PFSK-1 (cell line): ENCODE measurements at regions not wholly inside any gene's neighbourhood (a gene's known extent, or its start where the extent isn't known, plus 50 kb on each side); places are given as distances from the start of the nearest gene placed in this dataset.

Source experiments
- FOXP2 ChIP-seq: optimal IDR thresholded peaks from 2 replicates; pipeline ENCODE3; 2011; ENCODE audit warnings: borderline replicate concordance, control low read depth, inconsistent platforms; ENCODE audit not compliant: insufficient read depth; ENCODE audit errors: extremely low read length, extremely low read depth
- POLR2AphosphoS5 ChIP-seq: IDR thresholded peaks from 2 replicates; pipeline ENCODE4 v1.6.1; 2012; ENCODE audit warnings: low read depth, mild to moderate bottlenecking, control low read depth, low read length, moderate library complexity
- REST ChIP-seq, 2 experiments: IDR thresholded peaks; 2 replicates each; pipeline versions ENCODE4 v1.6.1 to v1.8.0; 2011 to 2012; ENCODE audit warnings: low read depth in 2 of 2, low read length in 2 of 2, control low read depth in 1 of 2, inconsistent platforms in 1 of 2, mild to moderate bottlenecking in 1 of 2, moderate library complexity in 1 of 2; ENCODE audit not compliant: insufficient read depth in 1 of 2
- SIN3A ChIP-seq: IDR thresholded peaks from 2 replicates; pipeline ENCODE4 v1.6.1; 2012; ENCODE audit warnings: mild to moderate bottlenecking, low read length, moderate library complexity, borderline replicate concordance; ENCODE audit not compliant: insufficient read depth
- TAF1 ChIP-seq: IDR thresholded peaks from 2 replicates; pipeline ENCODE4 v1.6.1; 2012; ENCODE audit warnings: low read length, control low read depth, borderline replicate concordance; ENCODE audit not compliant: insufficient read depth

DNA sequence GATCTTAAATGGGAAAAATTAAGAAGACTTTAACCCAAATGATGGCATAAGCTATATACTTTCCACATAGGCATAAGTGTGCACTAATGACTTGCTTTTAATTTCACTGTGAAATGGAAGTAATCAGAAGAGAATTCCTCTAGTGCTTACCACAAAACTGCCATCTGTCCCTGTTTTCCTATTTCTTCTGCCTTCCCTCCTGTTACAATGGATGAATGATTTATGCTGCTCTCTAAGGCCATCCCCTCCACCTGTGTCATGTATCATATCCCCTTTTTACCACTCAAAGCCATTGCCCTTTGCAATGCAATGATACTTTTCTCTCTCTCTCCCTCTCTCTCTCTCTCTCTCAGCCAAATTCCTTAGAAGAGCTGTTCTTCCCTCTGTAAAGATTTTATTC lies 109.1 kb downstream of the C12orf50 start:
- TF ChIP-seq SIN3A = no peak
- TF ChIP-seq TAF1 = no peak
- no peak for TF ChIP-seq REST (IDR thresholded peaks at IDR 0.05; ENCODE audit: insufficient read depth in 1 of 2, low read depth in 2 of 2, low read length in 2 of 2)
- no peak for TF ChIP-seq POLR2AphosphoS5
- TF ChIP-seq FOXP2 = no peak
